UCSD-AML1 (cell line): ENCODE measurements at regions not wholly inside any gene's neighbourhood (a gene's known extent, or its start where the extent isn't known, plus 50 kb on each side); places are given as distances from the start of the nearest gene placed in this dataset.
"Not testable (repeated sequence)": the region's sequence is repeated elsewhere in the genome, so short reads cannot be mapped to it uniquely, and the experiment has no call there.

Experiments
- DNase-seq: peaks from one replicate; lab custom pipeline; 2025; ENCODE audit not compliant: unreplicated experiment; lab: John Stamatoyannopoulos, UW

DNA sequence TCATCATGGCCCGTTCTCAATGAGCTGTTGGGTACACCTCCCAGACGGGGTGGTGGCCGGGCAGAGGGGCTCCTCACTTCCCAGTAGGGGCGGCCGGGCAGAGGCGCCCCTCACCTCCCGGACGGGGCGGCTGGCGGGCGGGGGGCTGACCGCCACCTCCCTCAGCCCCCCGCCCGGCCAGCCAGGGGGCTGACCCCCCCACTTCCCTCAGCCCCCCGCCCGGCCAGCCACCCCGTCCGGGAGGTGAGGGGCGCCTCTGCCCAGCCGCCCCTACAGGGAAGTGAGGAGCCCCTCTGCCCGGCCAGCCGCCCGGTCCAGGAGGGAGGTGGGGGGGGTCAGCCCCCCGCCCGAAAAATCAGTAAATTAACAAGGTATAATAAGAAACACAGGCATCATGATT, 678.2 kb downstream of the PLOD2 start:
- not testable (repeated sequence) for DNase-seq

- no peak for DNase-seq
These were observed 677.0 kb downstream of the PLOD2 start for GRCh38 chr3:145483992-145484391.

- no peak for DNase-seq
These were observed 672.0 kb downstream of the PLOD2 start for GRCh38 chr3:145489011-145489410.

GRCh38 chr3:145490088-145491048, 670.6 kb downstream of the PLOD2 start:
- DNase-seq, result no peak

DNA sequence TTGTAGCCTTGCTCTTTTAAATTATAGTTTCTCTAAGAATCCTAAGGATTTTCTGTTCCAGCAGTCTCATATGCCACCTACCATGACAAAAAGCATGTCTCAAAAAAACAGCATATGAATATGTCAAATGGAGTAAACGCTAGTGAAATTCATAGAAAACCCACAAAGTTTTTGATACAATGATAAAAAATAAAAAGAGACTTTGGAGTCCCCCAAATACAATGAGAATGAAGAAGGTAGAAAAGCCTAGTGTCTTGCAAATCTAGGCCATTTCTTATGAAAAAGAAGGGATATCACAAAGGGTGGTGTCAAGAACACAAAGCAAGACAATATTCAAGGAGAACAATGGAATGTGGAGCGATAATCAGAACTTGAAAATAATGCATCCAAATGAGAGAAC, 668.5 kb downstream of the PLOD2 start:
- no peak for DNase-seq

- not testable (repeated sequence) for DNase-seq
These were observed 643.6 kb downstream of the PLOD2 start for GRCh38 chr3:145517416-145517815.

DNA sequence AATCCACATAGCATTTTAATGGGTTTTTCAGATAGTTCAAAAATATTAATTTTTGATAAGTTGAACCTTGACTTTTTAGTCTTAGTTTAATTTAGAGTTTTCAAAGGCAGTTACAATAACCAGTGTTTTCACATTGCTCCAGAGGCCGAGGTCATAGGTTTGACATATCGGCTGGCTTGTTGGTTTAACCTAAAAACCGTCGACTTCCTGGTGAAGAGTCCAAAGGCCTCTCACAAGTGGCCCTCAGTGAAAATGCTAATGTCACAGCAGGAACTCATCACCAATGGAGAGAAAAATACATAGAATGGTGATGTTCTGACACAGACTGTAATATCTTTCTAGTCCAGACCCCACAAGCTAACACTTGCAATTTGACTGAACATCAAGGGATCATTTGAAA, 642.3 kb downstream of the PLOD2 start:
- DNase-seq, result no peak

DNA sequence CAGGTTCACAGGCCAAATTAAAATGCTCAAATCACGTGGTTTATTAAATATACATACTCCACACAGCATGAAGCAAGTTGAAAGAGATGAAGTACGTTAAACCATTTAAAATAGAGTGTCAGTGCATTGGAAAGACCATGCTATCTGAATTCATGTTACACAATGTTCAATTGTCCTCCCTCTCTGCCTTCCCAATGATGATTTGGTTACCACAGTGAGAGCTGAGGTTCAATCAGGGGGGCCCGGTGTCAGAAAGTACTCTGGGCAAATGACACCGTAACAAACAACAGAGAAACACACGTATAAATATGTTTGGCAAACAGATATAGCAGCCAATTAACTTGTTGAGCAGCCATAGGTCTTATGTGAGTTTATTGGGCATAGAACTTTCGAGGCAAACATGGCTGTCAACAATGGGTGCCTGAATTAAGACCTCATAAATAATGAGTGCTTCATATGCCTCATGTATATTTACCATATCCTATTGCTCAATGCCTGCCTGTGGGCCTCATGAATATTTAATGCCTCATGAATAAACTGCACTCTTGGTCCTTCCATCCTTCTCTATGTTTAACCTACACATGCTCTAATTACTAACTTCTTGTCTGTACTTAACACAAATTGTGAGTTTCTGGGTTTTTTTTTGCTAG, 641.5 kb downstream of the PLOD2 start:
- DNase-seq, result no peak

GRCh38 chr3:145522179-145522578, 638.8 kb downstream of the PLOD2 start:
- no peak for DNase-seq

DNA sequence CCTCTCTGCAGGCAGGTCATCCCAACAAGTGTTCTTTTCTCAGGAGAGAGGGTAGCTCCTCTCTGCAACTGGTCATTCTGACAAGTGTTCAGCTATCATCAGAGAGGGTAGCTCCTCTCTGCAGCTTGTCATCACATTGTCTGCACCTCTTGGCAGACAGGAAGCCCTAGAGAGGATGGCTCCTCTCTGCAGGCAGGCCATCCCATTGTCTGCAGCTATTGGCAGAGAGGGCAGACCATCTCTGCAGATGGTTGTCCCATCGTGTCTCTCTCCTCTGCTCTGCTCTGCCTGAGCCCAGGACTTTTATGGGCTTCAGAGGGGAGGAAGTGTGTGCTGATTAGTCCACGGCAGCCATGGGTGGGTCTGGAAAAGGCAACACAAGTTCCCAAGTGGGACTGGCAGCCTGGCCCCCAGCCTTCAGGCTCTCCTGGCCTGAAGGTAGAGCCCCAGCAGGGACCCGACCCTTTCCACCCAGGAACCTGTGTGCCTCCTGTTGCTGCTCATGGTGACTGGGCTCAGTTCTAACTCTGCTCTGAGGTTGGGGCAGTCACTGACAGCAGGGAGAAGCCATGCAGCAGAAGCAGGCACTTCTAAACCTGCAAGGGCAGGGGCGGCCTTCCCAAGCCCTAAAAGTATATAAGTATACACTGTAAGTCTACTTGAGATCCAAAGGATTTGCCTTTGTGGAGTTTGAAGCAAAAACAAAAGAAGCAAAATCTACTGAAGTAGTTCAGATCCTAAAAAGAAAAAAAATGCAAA, 637.9 kb downstream of the PLOD2 start:
- no peak for DNase-seq

DNA sequence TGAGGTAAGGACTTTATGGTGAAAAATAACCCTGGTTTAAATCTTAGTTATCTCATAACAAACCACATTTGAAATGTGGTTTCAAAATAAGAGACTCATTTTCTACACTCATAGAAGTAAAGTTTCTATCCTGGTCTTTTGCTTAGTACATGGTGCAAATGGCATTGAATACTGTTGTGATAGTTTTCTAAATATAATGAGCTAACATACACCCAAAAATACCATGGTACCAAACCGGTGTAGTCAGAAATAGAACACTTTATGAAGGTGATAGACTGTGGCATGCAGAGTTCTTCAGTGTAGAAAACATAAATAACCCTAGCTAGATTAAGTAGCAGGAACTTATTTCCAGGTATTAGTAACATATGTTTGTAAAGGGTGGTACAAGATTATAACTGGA, 629.4 kb downstream of the PLOD2 start:
- DNase-seq, result no peak

- no peak for DNase-seq
These were observed 627.3 kb downstream of the PLOD2 start for GRCh38 chr3:145533696-145534095.

DNA sequence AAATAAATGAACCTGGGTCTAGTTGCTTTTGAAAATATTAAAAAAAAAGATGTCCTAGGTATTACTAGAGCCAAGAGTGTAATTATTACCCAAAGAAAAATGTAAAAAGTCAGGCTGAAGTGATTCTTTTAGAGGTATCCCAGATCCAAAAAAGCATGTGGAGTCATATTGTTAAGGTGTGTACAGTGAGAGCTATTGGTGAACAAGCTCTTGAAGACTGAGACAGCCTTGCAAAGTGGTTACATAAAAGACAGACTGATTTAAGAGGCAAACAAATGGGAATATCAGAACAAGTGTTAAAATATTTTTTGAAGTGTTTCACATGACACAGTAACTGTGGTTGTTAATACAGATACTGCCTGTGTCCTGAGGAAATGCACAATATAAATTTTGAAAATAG, 624.5 kb downstream of the PLOD2 start:
- no peak for DNase-seq

DNA sequence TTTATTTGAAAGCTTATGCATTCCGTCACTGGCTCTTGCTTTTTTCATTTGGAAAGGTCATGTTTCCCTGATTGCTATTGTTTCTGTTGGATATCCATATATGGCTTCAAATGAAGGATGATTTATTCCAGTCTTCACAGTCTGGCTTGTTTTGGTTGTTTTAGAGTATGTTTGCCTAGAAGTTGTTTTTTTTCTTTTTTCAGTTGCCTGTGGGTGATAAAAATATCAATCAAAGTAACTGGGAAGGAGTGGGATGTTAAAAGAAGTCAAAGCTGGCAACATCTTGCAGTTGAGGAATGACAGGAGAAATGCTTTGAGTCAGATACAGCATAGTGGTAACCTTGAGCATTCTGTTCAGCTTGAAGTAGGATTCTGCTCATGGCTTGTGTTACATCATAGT, 610.5 kb downstream of the PLOD2 start:
- no peak for DNase-seq

- no peak for DNase-seq
These were observed 603.6 kb downstream of the PLOD2 start for GRCh38 chr3:145557405-145557804.

DNA sequence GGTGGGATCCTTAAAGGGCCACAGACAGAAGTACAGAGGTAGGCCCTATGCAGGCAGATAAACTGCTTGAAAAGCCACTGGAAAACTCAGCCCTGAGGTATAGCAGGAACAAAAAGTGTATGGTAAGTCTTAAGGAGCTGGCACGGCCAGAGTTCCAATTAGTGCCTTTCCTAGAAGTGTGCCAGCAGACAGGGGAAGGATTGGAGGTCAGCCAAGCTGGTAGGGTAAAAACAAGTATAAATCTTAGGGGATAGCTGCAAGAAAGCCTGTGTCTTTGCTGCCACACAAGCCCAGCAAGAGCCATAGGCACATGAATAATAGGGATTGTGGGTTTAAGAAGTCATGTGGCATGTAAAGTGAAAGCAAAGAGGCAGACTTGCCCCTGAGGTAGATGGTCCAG, 582.5 kb downstream of the PLOD2 start:
- DNase-seq, result no peak

DNA sequence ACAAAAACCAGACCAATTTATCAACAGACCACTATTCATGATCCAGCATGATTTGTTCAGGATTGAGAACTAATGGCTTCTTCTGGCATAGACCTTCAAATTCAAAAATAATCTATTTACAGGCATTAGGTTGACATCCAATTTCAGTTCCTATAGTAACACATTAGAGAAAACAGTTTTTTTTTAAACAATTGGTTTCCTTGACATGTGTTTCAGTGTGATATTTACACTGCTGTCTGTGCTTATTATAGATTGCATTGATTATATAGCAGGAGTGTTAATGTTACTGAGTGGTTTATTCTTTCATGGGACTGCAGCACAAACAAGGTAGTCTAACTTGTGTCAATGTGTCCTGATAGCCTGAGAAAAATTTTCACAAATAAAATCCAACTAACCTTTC, 579.3 kb downstream of the PLOD2 start:
- DNase-seq, result no peak

DNA sequence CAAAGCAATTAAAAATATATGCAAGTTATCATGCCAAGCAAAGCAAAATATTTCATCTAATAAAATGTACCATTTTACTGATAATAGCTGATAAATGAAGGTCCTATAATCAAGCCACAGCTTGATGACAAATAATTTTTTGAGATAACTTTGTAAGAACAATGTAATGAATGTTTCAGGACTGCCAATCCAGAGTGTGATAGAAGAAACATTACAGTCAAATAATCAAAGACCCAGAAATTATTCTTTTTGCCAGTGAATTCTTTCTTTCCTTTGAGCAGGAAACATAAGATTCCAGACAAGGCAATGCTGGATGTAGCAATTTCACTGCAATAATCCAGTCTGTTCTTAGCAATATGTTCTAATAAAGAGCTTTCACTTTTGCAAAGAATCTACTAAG, 556.1 kb downstream of the PLOD2 start:
- DNase-seq, result no peak

DNA sequence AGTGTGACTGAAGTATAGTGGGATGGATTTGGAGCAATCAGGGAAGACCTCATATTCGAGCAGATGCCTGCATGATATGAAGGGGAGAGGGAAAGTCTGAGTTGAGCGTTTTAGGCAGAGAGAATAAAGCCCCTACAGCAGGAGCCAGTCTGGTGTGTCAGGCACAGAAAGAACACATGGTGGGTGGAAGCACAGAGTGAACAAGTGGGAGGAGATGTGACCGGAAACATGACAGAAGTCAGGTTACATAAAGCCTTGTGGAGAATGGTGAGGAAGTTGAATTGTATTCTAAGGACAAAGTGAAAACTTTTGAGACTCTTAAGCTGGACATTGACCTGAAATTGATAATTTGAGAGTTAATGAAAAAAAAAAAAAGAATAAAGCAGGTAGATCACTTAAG, 541.0 kb downstream of the PLOD2 start:
- no peak for DNase-seq

- no peak for DNase-seq
These were observed 540.5 kb downstream of the PLOD2 start for GRCh38 chr3:145620486-145620885.

GRCh38 chr3:145623349-145623748, 537.6 kb downstream of the PLOD2 start:
- no peak for DNase-seq

DNA sequence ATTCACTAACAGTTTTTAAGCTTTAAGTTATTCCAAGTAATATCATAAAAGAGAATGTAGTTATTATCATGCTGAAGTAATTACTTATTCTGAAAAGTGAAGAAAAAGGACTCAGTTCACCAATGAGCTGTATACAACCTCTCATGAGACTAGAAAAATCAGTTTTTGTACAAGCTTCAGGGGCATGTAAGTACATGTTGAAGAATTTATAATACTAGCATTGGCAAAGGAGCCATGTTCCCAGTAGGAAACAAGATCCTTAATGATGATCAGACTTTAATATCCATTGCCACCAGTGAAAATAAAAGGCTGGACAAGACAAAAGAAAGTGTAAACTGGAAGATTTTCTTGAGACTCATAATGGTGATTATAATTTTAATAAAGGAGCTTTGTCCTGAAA, 532.8 kb downstream of the PLOD2 start:
- no peak for DNase-seq
